ENCODE measurements at regions not wholly inside any gene's neighbourhood (a gene's known extent, or its start where the extent isn't known, plus 50 kb on each side); places are given as distances from the start of the nearest gene placed in this dataset.
"Not testable (repeated sequence)": the region's sequence is repeated elsewhere in the genome, so short reads cannot be mapped to it uniquely, and the experiment has no call there.

DNA sequence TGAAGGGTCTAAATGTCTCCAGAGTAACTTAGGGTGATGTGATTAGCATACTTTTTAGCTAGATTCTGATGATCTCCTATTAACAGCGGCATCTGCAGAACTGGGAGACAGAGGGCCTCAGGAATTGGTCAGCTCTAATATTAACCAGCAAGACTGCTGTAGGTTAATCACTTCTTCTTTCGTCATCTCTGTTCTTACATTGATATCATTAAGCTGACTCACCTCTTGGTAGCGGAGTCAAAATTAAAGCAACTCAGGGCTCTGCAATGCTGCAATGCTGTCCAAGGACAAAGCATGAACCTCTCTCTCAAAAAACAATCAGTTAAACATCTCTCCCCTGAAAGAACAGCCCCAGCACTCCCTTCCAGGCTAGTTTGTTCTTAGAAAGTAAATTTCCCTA lies 57.5 kb upstream of the TRA2B start:
- Histone ChIP-seq H3K4me3 (no peak overlapping the region), H3K27ac (no peak overlapping the region), H3K27me3 (no peaks in the 10 kb centered on the region), H3K36me3 (no peaks in the 10 kb centered on the region), H3F3A (ENCODE audit: low read depth) (no peaks in the 10 kb centered on the region), H2AFZ (replicated peaks) (no peak overlapping the region), H3K4me1 (no peaks in the 10 kb centered on the region), H3K79me2 (ENCODE audit: low read depth) (no peaks in the 10 kb centered on the region), H3K9ac (no peak overlapping the region), H3K9me3 (ENCODE audit: low read depth) (no peaks in the 10 kb centered on the region), H3K4me2 (no peak overlapping the region), H4K20me1 (ENCODE audit: low read depth) (no peaks in the 10 kb centered on the region)
- Mint-ChIP-seq H3K4me3 (no peak overlapping the region), H3K27ac (no peak overlapping the region), H3K4me1 (no peaks in the 10 kb centered on the region), H3K36me3 (peaks cover 2% of the 10 kb centered on the region), H3K27me3 (ENCODE audit: insufficient read depth, low read depth) (peaks cover 6% of the 10 kb centered on the region), H3K9me3 (no peaks in the 10 kb centered on the region)
- TF ChIP-seq, protein P1, sequence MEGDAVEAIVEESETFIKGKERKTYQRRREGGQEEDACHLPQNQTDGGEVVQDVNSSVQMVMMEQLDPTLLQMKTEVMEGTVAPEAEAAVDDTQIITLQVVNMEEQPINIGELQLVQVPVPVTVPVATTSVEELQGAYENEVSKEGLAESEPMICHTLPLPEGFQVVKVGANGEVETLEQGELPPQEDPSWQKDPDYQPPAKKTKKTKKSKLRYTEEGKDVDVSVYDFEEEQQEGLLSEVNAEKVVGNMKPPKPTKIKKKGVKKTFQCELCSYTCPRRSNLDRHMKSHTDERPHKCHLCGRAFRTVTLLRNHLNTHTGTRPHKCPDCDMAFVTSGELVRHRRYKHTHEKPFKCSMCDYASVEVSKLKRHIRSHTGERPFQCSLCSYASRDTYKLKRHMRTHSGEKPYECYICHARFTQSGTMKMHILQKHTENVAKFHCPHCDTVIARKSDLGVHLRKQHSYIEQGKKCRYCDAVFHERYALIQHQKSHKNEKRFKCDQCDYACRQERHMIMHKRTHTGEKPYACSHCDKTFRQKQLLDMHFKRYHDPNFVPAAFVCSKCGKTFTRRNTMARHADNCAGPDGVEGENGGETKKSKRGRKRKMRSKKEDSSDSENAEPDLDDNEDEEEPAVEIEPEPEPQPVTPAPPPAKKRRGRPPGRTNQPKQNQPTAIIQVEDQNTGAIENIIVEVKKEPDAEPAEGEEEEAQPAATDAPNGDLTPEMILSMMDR (IDR thresholded peaks at IDR 0.05) = no peak
- TF ChIP-seq EZH2phosphoT487 (IDR thresholded peaks at IDR 0.05) = no peak
- no peak for TF ChIP-seq EZH2 (IDR thresholded peaks at IDR 0.05)
- no peak for DNase-seq (ENCODE audit: low spot score)

DNA sequence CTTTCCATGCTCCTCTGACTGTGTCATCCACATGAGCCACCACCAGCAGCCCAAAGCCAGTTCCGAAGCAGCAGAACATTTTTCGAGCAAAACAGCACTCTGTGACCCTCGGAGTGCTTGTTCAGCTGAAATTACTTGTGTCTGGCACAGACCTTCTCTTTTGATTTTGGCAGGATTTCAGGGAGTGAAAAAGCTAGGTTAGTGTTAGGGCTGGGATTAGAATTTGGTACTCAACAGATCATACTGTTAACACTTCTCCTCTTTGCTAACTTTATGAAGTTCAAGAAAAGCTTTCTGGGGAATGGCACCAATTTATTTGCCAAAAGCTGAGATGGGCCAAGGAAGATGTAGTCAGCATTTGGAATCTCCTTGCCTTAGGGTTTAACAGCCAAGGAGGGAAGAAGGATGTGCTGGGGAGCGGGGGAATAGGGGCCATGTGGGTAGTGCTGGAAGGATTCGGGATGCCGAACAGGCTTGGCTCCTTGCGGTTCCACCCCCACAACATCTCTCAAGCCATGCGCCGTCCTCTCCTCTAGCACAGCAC lies 55.1 kb upstream of the TRA2B start:
- H3K36me3 Mint-ChIP-seq = no peaks in the 10 kb centered on the region
- H3K27me3 Mint-ChIP-seq (ENCODE audit: insufficient read depth, low read depth) = peaks cover 6% of the 10 kb centered on the region
- Histone ChIP-seq H3K27me3 (no peaks in the 10 kb centered on the region), H3K9me3 (ENCODE audit: low read depth) (no peaks in the 10 kb centered on the region), H3K79me2 (ENCODE audit: low read depth) (no peaks in the 10 kb centered on the region), H3K36me3 (no peaks in the 10 kb centered on the region), H3K4me1 (peaks cover 8% of the 10 kb centered on the region), H3K4me3 (no peak overlapping the region), H4K20me1 (ENCODE audit: low read depth) (no peaks in the 10 kb centered on the region), H2AFZ (replicated peaks) (no peak overlapping the region), H3K27ac (no peak overlapping the region), H3F3A (ENCODE audit: low read depth) (peaks cover 7% of the 10 kb centered on the region), H3K9ac (no peak overlapping the region), H3K4me2 (no peak overlapping the region)
- H3K27ac Mint-ChIP-seq = no peak overlapping the region
- no peaks in the 10 kb centered on the region for H3K9me3 Mint-ChIP-seq
- TF ChIP-seq, protein P1 (IDR thresholded peaks at IDR 0.05) = no peak
- TF ChIP-seq EZH2phosphoT487 (IDR thresholded peaks at IDR 0.05) (no peak), EZH2 (IDR thresholded peaks at IDR 0.05) (no peak)
- no peak for DNase-seq (ENCODE audit: low spot score)
- H3K4me3 Mint-ChIP-seq = no peak overlapping the region
- H3K4me1 Mint-ChIP-seq = peaks cover 4% of the 10 kb centered on the region

DNA sequence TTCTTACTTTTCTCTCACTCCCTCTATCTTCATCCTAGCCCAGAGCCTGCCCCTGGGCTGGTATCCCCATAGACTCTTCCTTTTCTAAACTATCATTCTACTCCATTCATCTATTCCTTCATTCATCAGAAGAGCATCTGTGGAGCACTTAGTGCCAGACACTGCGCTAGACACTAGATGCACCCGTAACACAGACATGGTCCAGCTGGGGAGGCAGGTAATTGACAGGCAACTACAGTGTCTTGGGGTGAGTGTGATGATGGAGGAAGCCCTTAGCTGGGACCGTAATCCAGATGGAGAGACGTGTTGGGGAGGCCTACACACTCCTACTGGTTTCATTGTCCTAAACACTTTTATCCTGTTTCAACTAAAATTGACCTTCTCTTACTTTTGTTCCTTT lies 53.2 kb upstream of the TRA2B start:
- H3K4me1 Mint-ChIP-seq; H3K4me3 ChIP-seq; H3K27me3 Mint-ChIP-seq (ENCODE audit: insufficient read depth, low read depth); H3K79me2 ChIP-seq (ENCODE audit: low read depth); H3K9ac ChIP-seq; H3K36me3 Mint-ChIP-seq; H3K9me3 ChIP-seq (ENCODE audit: low read depth); H4K20me1 ChIP-seq (ENCODE audit: low read depth); H3K4me1 ChIP-seq; DNase-seq (ENCODE audit: low spot score); H3K4me2 ChIP-seq; H3K36me3 ChIP-seq; H3K27ac ChIP-seq; H3K9me3 Mint-ChIP-seq; H3F3A ChIP-seq (ENCODE audit: low read depth); H2AFZ ChIP-seq (replicated peaks); H3K27me3 ChIP-seq; H3K4me3 Mint-ChIP-seq; H3K27ac Mint-ChIP-seq: not testable (repeated sequence)

DNA sequence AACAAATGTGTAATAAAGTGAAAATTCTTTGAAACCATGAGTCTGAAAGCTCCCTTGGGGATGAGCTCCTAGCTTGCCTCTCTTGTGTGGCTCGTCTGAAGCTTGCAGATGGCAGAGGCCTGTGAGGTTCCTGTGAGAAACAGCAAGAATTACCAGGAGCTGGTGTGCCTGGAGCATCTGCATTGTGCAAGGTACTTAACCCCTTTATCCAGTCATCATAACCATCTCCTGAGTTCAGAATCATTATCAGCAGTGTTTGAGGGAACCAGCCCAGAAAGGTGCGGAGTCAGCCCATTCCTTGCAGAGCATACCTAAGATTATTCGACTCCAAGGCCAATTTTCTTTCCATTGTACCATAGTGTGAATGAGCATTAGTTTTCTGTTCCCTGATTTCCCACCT lies 51.7 kb upstream of the TRA2B start:
- H3K9me3 Mint-ChIP-seq = no peaks in the 10 kb centered on the region

More for the DNA sequence above, 51.7 kb upstream of the TRA2B start:
- peaks cover 4% of the 10 kb centered on the region for H3K27me3 Mint-ChIP-seq (ENCODE audit: insufficient read depth, low read depth)
- Histone ChIP-seq H3K27ac (no peak overlapping the region), H3K27me3 (no peaks in the 10 kb centered on the region), H3K36me3 (no peaks in the 10 kb centered on the region), H3K9ac (no peak overlapping the region), H3K79me2 (ENCODE audit: low read depth) (no peaks in the 10 kb centered on the region), H4K20me1 (ENCODE audit: low read depth) (no peaks in the 10 kb centered on the region), H2AFZ (replicated peaks) (no peak overlapping the region), H3K4me1 (peaks cover 9% of the 10 kb centered on the region), H3K4me2 (no peak overlapping the region), H3K4me3 (no peak overlapping the region), H3K9me3 (ENCODE audit: low read depth) (no peaks in the 10 kb centered on the region), H3F3A (ENCODE audit: low read depth) (peaks cover 7% of the 10 kb centered on the region)
- no peaks in the 10 kb centered on the region for H3K36me3 Mint-ChIP-seq
- TF ChIP-seq, protein P1 (IDR thresholded peaks at IDR 0.05) = no peak
- TF ChIP-seq EZH2phosphoT487 (IDR thresholded peaks at IDR 0.05) (no peak), EZH2 (IDR thresholded peaks at IDR 0.05) (no peak)
- DNase-seq (ENCODE audit: low spot score) = no peak
- H3K4me3 Mint-ChIP-seq = no peak overlapping the region
- H3K4me1 Mint-ChIP-seq = peaks cover 4% of the 10 kb centered on the region
- H3K27ac Mint-ChIP-seq = no peak overlapping the region

Data from neural progenitor cell (in vitro differentiated cells).